ENCODE measurements at regions not wholly inside any gene's neighbourhood (a gene's known extent, or its start where the extent isn't known, plus 50 kb on each side); places are given as distances from the start of the nearest gene placed in this dataset.

DNA sequence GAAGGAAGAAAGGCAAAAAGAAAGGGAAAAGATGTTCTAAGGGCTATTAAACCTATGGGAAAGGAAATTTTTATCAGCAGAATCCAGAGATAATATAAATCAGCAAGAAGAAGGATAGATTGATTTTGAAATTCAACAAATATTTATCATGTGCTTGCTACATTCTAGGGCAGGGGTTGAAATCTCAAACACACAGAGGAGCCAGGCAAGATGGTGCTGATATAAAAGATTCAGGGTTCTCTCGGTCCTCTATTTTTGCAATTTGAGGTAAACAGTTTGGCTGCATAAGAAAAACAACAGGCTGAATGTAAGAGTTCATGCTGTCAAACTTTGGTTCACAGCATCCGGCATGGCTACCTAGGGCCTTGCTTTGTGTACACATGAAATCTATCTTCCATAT, 109.6 kb upstream of the BMP2 start:
- Histone ChIP-seq H2BK20ac (ENCODE audit: low read depth, low read length, poor library complexity, severe bottlenecking) (no peak overlapping the region), H4K5ac (ENCODE audit: insufficient read length, low read depth, low read length) (no peak overlapping the region), H3T11ph (ENCODE audit: low read length) (no peak overlapping the region), H3K23ac (ENCODE audit: insufficient read length, low read depth, low read length) (no peak overlapping the region), H3K56ac (ENCODE audit: insufficient read length, low read depth, low read length) (no peak overlapping the region), H3K4me2 (ENCODE audit: insufficient read depth, insufficient read length, low read length) (no peak overlapping the region), H4K91ac (ENCODE audit: insufficient read length, low read depth, low read length) (no peak overlapping the region), H2BK15ac (ENCODE audit: low read depth, low read length) (no peak overlapping the region), H3K27ac (ENCODE audit: insufficient read length, low read depth, low read length) (no peak overlapping the region), H2BK12ac (ENCODE audit: insufficient read length, low read depth, low read length) (no peak overlapping the region), H4K8ac (replicated peaks; ENCODE audit: insufficient read length, low read depth, low read length) (no peak overlapping the region), H3K9ac (ENCODE audit: extremely low read depth, insufficient read length, low read length) (no peak overlapping the region), H3K4ac (ENCODE audit: low read depth, low read length) (no peak overlapping the region), H3K9me3 (ENCODE audit: control insufficient read depth, low read depth, low read length) (no peaks in the 10 kb centered on the region), H3K23me2 (ENCODE audit: insufficient read length, low read depth, low read length, poor library complexity, severe bottlenecking) (no peaks in the 10 kb centered on the region), H3K27me3 (ENCODE audit: insufficient read depth, low read length) (no peaks in the 10 kb centered on the region), H2BK5ac (ENCODE audit: insufficient read length, low read length) (no peak overlapping the region), H4K20me1 (ENCODE audit: control insufficient read depth, insufficient read depth, insufficient read length) (no peaks in the 10 kb centered on the region), H3K4me1 (ENCODE audit: insufficient read depth, low read length) (no peaks in the 10 kb centered on the region), H3K18ac (ENCODE audit: insufficient read length, low read depth, low read length) (no peak overlapping the region), H2BK120ac (ENCODE audit: low read depth, low read length, poor library complexity, severe bottlenecking) (no peak overlapping the region), H3K79me2 (ENCODE audit: insufficient read depth, low read length) (no peaks in the 10 kb centered on the region), H2AK5ac (ENCODE audit: insufficient read length, low read length) (no peak overlapping the region), H3K14ac (ENCODE audit: insufficient read depth, low read length) (no peak overlapping the region), H2AFZ (ENCODE audit: low read length) (no peak overlapping the region), H3K79me1 (ENCODE audit: insufficient read depth, low read depth, low read length, poor library complexity, severe bottlenecking) (no peaks in the 10 kb centered on the region)
- TF ChIP-seq CTCF (conservative IDR thresholded peaks at IDR 0.05) = no peak
- Mint-ChIP-seq H3K27ac (no peak overlapping the region), H3K9me3 (peaks cover 0 to 3% of the 10 kb centered on the region in 2 experiments; a peak in 1 of 5 replicates), H3K4me3 (no peak overlapping the region), H3K36me3 (ENCODE audit: insufficient read depth in 1 of 3, low read depth in 3 of 3) (no peaks in the 10 kb centered on the region; a peak in 1 of 7 replicates), H3K4me1 (peaks cover 3 to 6% of the 10 kb centered on the region in 2 experiments; a peak in 2 of 4 replicates), H3K27me3 (ENCODE audit: low read depth) (no peaks in the 10 kb centered on the region)
- DNase-seq = no peak
- no CpG with 5 or more reads among the region's 2 CpGs for WGBS (ENCODE audit: extremely low coverage, insufficient read length, low lambda C conversion rate)

Data from H9 (cell line).